NT2/D1 (cell line): ENCODE measurements at regions not wholly inside any gene's neighbourhood (a gene's known extent, or its start where the extent isn't known, plus 50 kb on each side); places are given as distances from the start of the nearest gene placed in this dataset.
"Not testable (repeated sequence)": the region's sequence is repeated elsewhere in the genome, so short reads cannot be mapped to it uniquely, and the experiment has no call there.

ENCODE experiments used
- DNase-seq: peaks from one replicate; pipeline ENCODE4 v3.0.0-alpha.2; 2011; ENCODE audit warnings: low read depth, low spot score
- H3K27me3 ChIP-seq: 2 replicates; pipeline ENCODE4 v1.6.0; 2011; ENCODE audit warnings: mild to moderate bottlenecking; ENCODE audit not compliant: insufficient read length, insufficient read depth
- H3K36me3 ChIP-seq: 2 replicates; pipeline ENCODE4 v1.6.1; 2011; ENCODE audit warnings: mild to moderate bottlenecking, low read length, mixed read lengths; ENCODE audit not compliant: insufficient read depth, insufficient read length
- H3K4me1 ChIP-seq: 2 replicates; pipeline ENCODE4 v1.5.1; 2011; ENCODE audit not compliant: insufficient read depth, insufficient read length
- H3K4me3 ChIP-seq: 2 replicates; pipeline ENCODE4 v1.5.1; 2011; ENCODE audit warnings: low read depth; ENCODE audit not compliant: insufficient read length
- H3K9ac ChIP-seq: 2 replicates; pipeline ENCODE4 v1.6.0; 2011; ENCODE audit warnings: low read depth; ENCODE audit not compliant: insufficient read length
- H3K9me3 ChIP-seq: 2 replicates; pipeline ENCODE4 v1.5.1; 2011; ENCODE audit warnings: mild to moderate bottlenecking, low read length; ENCODE audit not compliant: insufficient read depth
- SUZ12 ChIP-seq: IDR thresholded peaks from 2 replicates; pipeline ENCODE4 v1.6.1; 2011; ENCODE audit not compliant: insufficient read length, insufficient read depth; ENCODE audit errors: extremely low read depth
- YY1 ChIP-seq: IDR thresholded peaks from 2 replicates; pipeline ENCODE4 v1.6.1; 2011; ENCODE audit not compliant: insufficient read length, insufficient read depth
- ZNF274 ChIP-seq: IDR thresholded peaks from 2 replicates; pipeline ENCODE4 v1.6.1; 2011; ENCODE audit warnings: mild to moderate bottlenecking, low read depth, low read length

DNA sequence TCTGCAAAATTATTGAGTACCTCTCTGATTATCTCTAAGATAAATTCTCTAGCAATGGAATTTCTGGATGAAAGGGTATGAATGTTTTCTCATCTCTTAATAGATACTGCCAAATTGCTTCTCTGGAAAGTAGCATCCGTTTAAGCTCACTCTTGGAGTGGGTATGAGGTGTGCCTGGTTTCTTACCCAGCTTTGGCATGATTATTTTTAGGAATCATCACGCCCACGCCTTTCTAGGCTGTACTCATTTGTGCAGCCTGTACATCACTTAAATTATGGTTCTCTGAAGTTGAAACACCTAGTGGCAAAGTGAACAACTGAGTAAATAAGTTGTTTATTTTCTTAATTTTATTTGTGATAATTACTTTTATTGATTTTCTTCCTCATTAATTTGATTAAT is 156.5 kb upstream of the IL12B start:
- Histone ChIP-seq H3K9me3 (no peaks in the 10 kb centered on the region), H3K4me3 (no peak overlapping the region), H3K4me1 (no peaks in the 10 kb centered on the region), H3K36me3 (no peaks in the 10 kb centered on the region), H3K27me3 (no peaks in the 10 kb centered on the region), H3K9ac (no peak overlapping the region)
- TF ChIP-seq SUZ12 (no peak), YY1 (no peak), ZNF274 (no peak)
- no peak for DNase-seq

GRCh38 chr5:159488516-159488915 is 158.2 kb upstream of the IL12B start:
- Histone ChIP-seq H3K36me3 (no peaks in the 10 kb centered on the region), H3K9ac (no peak overlapping the region), H3K4me1 (no peaks in the 10 kb centered on the region), H3K9me3 (no peaks in the 10 kb centered on the region), H3K4me3 (no peak overlapping the region), H3K27me3 (no peaks in the 10 kb centered on the region)
- no peak for DNase-seq
- TF ChIP-seq ZNF274, result no peak
- TF ChIP-seq SUZ12, result no peak
- TF ChIP-seq YY1, result no peak

DNA sequence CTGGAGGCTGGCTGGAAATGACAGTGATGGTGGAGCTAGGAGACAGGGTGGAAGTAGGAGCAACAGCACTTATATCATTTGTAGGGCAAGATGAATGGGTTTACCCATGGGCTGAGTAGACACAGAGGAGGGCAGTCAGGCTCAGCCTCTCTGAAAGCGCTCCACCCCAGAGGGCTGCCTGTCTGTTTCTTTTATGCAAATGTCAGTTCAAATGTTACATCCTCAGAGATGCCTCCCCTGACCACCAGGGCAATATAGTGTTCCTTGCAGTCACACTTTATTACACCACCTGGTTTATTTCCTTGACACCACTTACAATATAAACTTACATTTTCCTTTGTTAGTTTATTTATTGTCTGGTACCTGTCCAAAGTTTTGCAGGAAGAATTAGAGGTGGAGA is 159.5 kb upstream of the IL12B start:
- TF ChIP-seq YY1 (no peak), SUZ12 (no peak), ZNF274 (no peak)
- Histone ChIP-seq H3K4me3 (no peak overlapping the region), H3K36me3 (no peaks in the 10 kb centered on the region), H3K27me3 (no peaks in the 10 kb centered on the region), H3K9ac (no peak overlapping the region), H3K4me1 (no peaks in the 10 kb centered on the region), H3K9me3 (no peaks in the 10 kb centered on the region)
- DNase-seq, result no peak

DNA sequence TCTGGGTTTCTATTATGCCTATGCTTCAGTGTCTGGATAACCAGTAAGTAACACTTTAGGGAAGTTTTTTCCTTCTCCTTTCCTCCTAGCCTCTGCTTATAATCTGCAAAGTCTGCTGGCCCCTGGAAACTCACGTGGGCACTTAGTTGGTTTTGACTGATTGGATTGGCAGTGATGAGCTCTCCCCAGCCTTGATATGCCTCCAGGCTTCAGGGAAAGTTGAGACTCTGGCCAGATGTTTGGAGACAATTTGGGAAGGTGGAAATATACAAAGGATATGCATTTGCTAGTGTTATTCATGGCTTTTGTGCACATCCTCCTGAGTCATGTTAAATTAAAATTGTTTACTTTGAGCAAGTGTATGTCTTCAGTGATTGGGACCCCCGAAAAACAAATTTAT is 160.2 kb upstream of the IL12B start:
- Histone ChIP-seq H3K4me3 (no peak overlapping the region), H3K4me1 (no peaks in the 10 kb centered on the region), H3K9ac (no peak overlapping the region), H3K27me3 (no peaks in the 10 kb centered on the region), H3K9me3 (no peaks in the 10 kb centered on the region), H3K36me3 (no peaks in the 10 kb centered on the region)
- no peak for DNase-seq
- TF ChIP-seq ZNF274 (no peak), YY1 (no peak), SUZ12 (no peak)

DNA sequence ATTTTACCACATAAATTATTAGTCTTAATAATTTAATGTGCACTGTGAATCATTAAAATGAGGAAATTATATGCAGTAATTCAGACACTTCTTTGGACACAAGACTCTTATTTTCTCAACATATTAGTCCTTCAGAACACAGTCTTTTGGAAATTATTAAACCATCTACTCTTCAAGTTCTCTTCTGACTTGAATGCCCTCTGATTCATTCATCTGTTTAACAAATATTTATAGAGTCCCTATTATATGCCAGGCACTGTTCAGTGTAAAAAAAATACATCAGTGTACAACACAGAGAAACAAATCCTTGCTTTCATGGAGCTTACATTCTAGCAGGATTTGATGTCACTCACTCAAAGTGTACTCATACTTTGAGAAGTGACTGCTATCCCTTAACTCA is 163.4 kb upstream of the IL12B start:
- Histone ChIP-seq H3K4me1 (no peaks in the 10 kb centered on the region), H3K27me3 (no peaks in the 10 kb centered on the region), H3K9me3 (no peaks in the 10 kb centered on the region), H3K36me3 (no peaks in the 10 kb centered on the region), H3K9ac (no peak overlapping the region), H3K4me3 (no peak overlapping the region)
- DNase-seq, result no peak
- no peak for TF ChIP-seq YY1
- TF ChIP-seq ZNF274, result no peak
- TF ChIP-seq SUZ12, result no peak

GRCh38 chr5:159496773-159497172 is 166.5 kb upstream of the IL12B start:
- Histone ChIP-seq H3K36me3 (no peaks in the 10 kb centered on the region), H3K4me1 (no peaks in the 10 kb centered on the region), H3K9ac (no peak overlapping the region), H3K4me3 (no peak overlapping the region), H3K27me3 (no peaks in the 10 kb centered on the region), H3K9me3 (no peaks in the 10 kb centered on the region)
- no peak for DNase-seq
- no peak for TF ChIP-seq YY1
- no peak for TF ChIP-seq SUZ12
- TF ChIP-seq ZNF274, result no peak

GRCh38 chr5:159497221-159497620 is 166.9 kb upstream of the IL12B start:
- Histone ChIP-seq H3K36me3 (no peaks in the 10 kb centered on the region), H3K9me3 (no peaks in the 10 kb centered on the region), H3K9ac (no peak overlapping the region), H3K27me3 (no peaks in the 10 kb centered on the region), H3K4me3 (no peak overlapping the region), H3K4me1 (no peaks in the 10 kb centered on the region)
- TF ChIP-seq SUZ12 (no peak), ZNF274 (no peak), YY1 (no peak)
- no peak for DNase-seq

DNA sequence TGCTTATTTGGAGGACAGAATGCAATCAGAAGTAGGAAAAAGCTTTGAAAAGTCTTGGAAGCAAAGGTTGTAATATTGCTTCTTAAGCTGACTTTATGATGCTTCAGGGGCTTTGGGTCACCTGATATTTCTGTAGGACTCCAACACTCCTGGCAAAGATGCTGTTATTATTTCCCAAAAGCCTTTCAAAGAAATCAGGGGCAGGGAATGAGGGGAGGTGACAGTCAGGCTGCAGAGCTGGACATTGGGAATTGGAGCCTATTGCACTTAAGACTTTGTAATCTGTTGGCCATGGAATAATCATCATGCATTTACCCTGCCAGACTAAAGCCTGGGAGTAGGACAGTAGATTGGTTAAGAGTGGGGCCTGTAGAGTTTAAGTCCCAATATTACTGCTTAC is 168.3 kb upstream of the IL12B start:
- Histone ChIP-seq H3K4me1 (no peaks in the 10 kb centered on the region), H3K36me3 (no peaks in the 10 kb centered on the region), H3K4me3 (no peak overlapping the region), H3K27me3 (no peaks in the 10 kb centered on the region), H3K9ac (no peak overlapping the region), H3K9me3 (no peaks in the 10 kb centered on the region)
- TF ChIP-seq YY1 (no peak), SUZ12 (no peak), ZNF274 (no peak)
- DNase-seq, result no peak

GRCh38 chr5:159502116-159502515 is 171.8 kb upstream of the IL12B start:
- H3K4me3 ChIP-seq, H3K36me3 ChIP-seq, H3K9ac ChIP-seq, H3K27me3 ChIP-seq, H3K4me1 ChIP-seq, H3K9me3 ChIP-seq, DNase-seq: not testable (repeated sequence)
